ENCODE measurements at regions not wholly inside any gene's neighbourhood (a gene's known extent, or its start where the extent isn't known, plus 50 kb on each side); places are given as distances from the start of the nearest gene placed in this dataset.

DNA sequence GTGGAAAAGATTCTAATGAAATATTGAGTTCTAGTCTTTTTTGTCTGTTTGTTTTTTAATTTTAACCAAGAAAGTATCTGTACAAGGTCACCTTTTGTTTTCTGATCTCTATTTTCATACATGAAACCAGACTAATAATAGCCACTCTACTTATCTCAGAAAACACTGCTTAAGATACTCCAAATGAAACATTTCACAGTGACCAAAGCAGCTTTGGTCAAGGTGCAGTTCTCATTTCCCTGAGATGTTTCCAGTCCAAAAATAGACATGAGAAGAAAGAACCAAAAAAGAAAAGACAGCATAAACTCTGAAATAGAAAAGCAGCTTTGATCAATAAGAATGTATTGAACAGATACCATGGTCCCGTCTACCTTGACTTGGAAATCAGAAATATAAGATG is 782.8 kb downstream of the RAB28 start:
- DNase-seq (ENCODE audit: low read depth, low spot score) = no peak
- Histone ChIP-seq H3K9ac (ENCODE audit: control insufficient read depth, extremely low read depth, insufficient read depth, low read length) (no peak overlapping the region), H3K79me2 (ENCODE audit: control insufficient read depth, insufficient read depth, low read length) (no peaks in the 10 kb centered on the region), H3K9me1 (ENCODE audit: control insufficient read depth, extremely low read depth, insufficient read depth, low read length) (no peaks in the 10 kb centered on the region), H2AFZ (ENCODE audit: control insufficient read depth, low read length) (no peak overlapping the region), H4K20me1 (ENCODE audit: control insufficient read depth, extremely low read depth, insufficient read depth, low read length) (no peaks in the 10 kb centered on the region), H3K9me3 (ENCODE audit: control insufficient read depth, low read depth, low read length) (no peaks in the 10 kb centered on the region), H3K4me3 (ENCODE audit: control insufficient read depth in 2 of 3, extremely low read depth in 1 of 3, insufficient read depth in 2 of 3, low read depth in 1 of 3, low read length in 3 of 3) (no peak overlapping the region), H3K36me3 (ENCODE audit: control insufficient read depth in 2 of 2, extremely low read depth in 1 of 2, insufficient read depth in 2 of 2, low read length in 2 of 2) (no peaks in the 10 kb centered on the region), H3K27ac (ENCODE audit: control insufficient read depth, insufficient read depth, low read length) (no peak overlapping the region), H3K27me3 (ENCODE audit: control insufficient read depth, extremely low read depth, insufficient read depth, low read length) (no peaks in the 10 kb centered on the region), H3K4me1 (ENCODE audit: control insufficient read depth, extremely low read depth, insufficient read depth, low read length) (no peaks in the 10 kb centered on the region), H3K4me2 (ENCODE audit: control insufficient read depth, extremely low read depth, insufficient read depth, low read depth, low read length) (no peak overlapping the region)
- FAIRE-seq = no peak
- dilution Hi-C loops (cut with MboI; ENCODE audit: extremely low pct_ligation_motif_present, low sequenced_read_pairs) = no loop called here
- TF ChIP-seq, protein P1, sequence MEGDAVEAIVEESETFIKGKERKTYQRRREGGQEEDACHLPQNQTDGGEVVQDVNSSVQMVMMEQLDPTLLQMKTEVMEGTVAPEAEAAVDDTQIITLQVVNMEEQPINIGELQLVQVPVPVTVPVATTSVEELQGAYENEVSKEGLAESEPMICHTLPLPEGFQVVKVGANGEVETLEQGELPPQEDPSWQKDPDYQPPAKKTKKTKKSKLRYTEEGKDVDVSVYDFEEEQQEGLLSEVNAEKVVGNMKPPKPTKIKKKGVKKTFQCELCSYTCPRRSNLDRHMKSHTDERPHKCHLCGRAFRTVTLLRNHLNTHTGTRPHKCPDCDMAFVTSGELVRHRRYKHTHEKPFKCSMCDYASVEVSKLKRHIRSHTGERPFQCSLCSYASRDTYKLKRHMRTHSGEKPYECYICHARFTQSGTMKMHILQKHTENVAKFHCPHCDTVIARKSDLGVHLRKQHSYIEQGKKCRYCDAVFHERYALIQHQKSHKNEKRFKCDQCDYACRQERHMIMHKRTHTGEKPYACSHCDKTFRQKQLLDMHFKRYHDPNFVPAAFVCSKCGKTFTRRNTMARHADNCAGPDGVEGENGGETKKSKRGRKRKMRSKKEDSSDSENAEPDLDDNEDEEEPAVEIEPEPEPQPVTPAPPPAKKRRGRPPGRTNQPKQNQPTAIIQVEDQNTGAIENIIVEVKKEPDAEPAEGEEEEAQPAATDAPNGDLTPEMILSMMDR (optimal IDR thresholded peaks at IDR 0.05 in 1 of 3, IDR thresholded peaks at IDR 0.05 in 1 of 3, conservative IDR thresholded peaks at IDR 0.05 in 1 of 3; ENCODE audit: extremely low read depth in 1 of 3, insufficient read depth in 2 of 3, low read length in 3 of 3) = no peak
- no peak for TF ChIP-seq EZH2 (IDR thresholded peaks at IDR 0.05; ENCODE audit: low read length)

DNA sequence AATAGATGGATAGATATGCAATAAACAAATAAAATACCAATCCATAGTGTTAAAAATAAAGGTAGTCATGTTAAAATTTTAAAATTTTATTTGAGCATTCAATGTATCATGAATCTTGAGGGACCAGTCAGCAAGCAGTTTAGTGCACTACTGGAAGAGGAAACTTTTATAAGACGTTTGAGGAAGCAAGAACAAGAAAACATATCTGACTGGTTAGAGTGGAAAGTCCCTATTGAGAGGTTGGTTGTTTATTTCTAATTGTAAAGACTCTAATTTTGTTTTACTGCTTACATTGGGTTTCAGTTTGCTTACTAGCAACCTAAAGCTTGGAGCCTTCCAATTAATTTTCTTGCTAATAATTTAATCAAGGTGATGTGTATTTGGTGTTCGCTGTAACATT is 786.2 kb downstream of the RAB28 start:
- H3K4me2 ChIP-seq (ENCODE audit: control insufficient read depth, extremely low read depth, insufficient read depth, low read depth, low read length) = no peak overlapping the region
- H3K9ac ChIP-seq (ENCODE audit: control insufficient read depth, extremely low read depth, insufficient read depth, low read length) = no peak overlapping the region
- no peaks in the 10 kb centered on the region for H3K4me1 ChIP-seq (ENCODE audit: control insufficient read depth, extremely low read depth, insufficient read depth, low read length)
- H3K9me1 ChIP-seq (ENCODE audit: control insufficient read depth, extremely low read depth, insufficient read depth, low read length) = no peaks in the 10 kb centered on the region
- H3K36me3 ChIP-seq (ENCODE audit: control insufficient read depth in 2 of 2, extremely low read depth in 1 of 2, insufficient read depth in 2 of 2, low read length in 2 of 2) = no peaks in the 10 kb centered on the region
- no peak for TF ChIP-seq EZH2 (IDR thresholded peaks at IDR 0.05; ENCODE audit: low read length)
- TF ChIP-seq, protein P1 (optimal IDR thresholded peaks at IDR 0.05 in 1 of 3, IDR thresholded peaks at IDR 0.05 in 1 of 3, conservative IDR thresholded peaks at IDR 0.05 in 1 of 3; ENCODE audit: extremely low read depth in 1 of 3, insufficient read depth in 2 of 3, low read length in 3 of 3) = no peak
- no peaks in the 10 kb centered on the region for H3K9me3 ChIP-seq (ENCODE audit: control insufficient read depth, low read depth, low read length)
- H2AFZ ChIP-seq (ENCODE audit: control insufficient read depth, low read length) = no peak overlapping the region
- H4K20me1 ChIP-seq (ENCODE audit: control insufficient read depth, extremely low read depth, insufficient read depth, low read length) = no peaks in the 10 kb centered on the region
- no peak overlapping the region for H3K4me3 ChIP-seq (ENCODE audit: control insufficient read depth in 2 of 3, extremely low read depth in 1 of 3, insufficient read depth in 2 of 3, low read depth in 1 of 3, low read length in 3 of 3)
- FAIRE-seq (no peak), DNase-seq (ENCODE audit: low read depth, low spot score) (no peak)
- H3K27me3 ChIP-seq (ENCODE audit: control insufficient read depth, extremely low read depth, insufficient read depth, low read length) = no peaks in the 10 kb centered on the region
- dilution Hi-C loops (cut with MboI; ENCODE audit: extremely low pct_ligation_motif_present, low sequenced_read_pairs) = no loop called here
- H3K79me2 ChIP-seq (ENCODE audit: control insufficient read depth, insufficient read depth, low read length) = no peaks in the 10 kb centered on the region
- H3K27ac ChIP-seq (ENCODE audit: control insufficient read depth, insufficient read depth, low read length) = no peak overlapping the region

Data from keratinocyte (primary cell).